Thyroid gland (tissue), 4 donors: ENCODE measurements at regions not wholly inside any gene's neighbourhood (a gene's known extent, or its start where the extent isn't known, plus 50 kb on each side); places are given as distances from the start of the nearest gene placed in this dataset.
"Not testable (repeated sequence)": the region's sequence is repeated elsewhere in the genome, so short reads cannot be mapped to it uniquely, and the experiment has no call there.

ENCODE experiments used
- CTCF ChIP-seq, 6 experiments: fragments of 200-600 bp in 3 of 6; fragments of 450-650 bp in 3 of 6; sonication (generic) in 3 of 6; IDR thresholded peaks; one replicate each; pipeline ENCODE4 v1.5.1; 2016 to 2019; ENCODE audit warnings: antibody characterized with exemption in 6 of 6, mild to moderate bottlenecking in 2 of 6, inconsistent platforms in 1 of 6, moderate library complexity in 1 of 6
- POLR2A ChIP-seq, 2 donors: fragments of 450-650 bp; IDR thresholded peaks; one replicate each; pipeline ENCODE4 v1.6.1; 2017; ENCODE audit warnings: antibody characterized with exemption in 2 of 2, mild to moderate bottlenecking in 2 of 2, moderate library complexity in 1 of 2

- not testable (repeated sequence) for TF ChIP-seq CTCF, POLR2A (IDR thresholded peaks at IDR 0.05)
Observed at GRCh38 chr2:58318949-58319348, 77.8 kb upstream of the FANCL start.
